Renal pelvis (tissue), 1 donor: ENCODE measurements at regions not wholly inside any gene's neighbourhood (a gene's known extent, or its start where the extent isn't known, plus 50 kb on each side); places are given as distances from the start of the nearest gene placed in this dataset.
"Not testable (repeated sequence)": the region's sequence is repeated elsewhere in the genome, so short reads cannot be mapped to it uniquely, and the experiment has no call there.

Source experiments
- DNase-seq: peaks from one replicate; pipeline ENCODE4 v3.0.0-alpha.2; 2013

- not testable (repeated sequence) for DNase-seq
These were observed 502.8 kb downstream of the TFAP2B start for GRCh38 chr6:51321477-51321876.

GRCh38 chr6:51322505-51322904 is 503.8 kb downstream of the TFAP2B start:
- no peak for DNase-seq

GRCh38 chr6:51323056-51323455 is 504.4 kb downstream of the TFAP2B start:
- no peak for DNase-seq

- no peak for DNase-seq
These were observed 512.3 kb downstream of the TFAP2B start for GRCh38 chr6:51330971-51331370.

GRCh38 chr6:51335543-51335942 is 516.9 kb downstream of the TFAP2B start:
- no peak for DNase-seq

- DNase-seq = no peak
These were observed 517.5 kb downstream of the TFAP2B start for GRCh38 chr6:51336185-51336584.

GRCh38 chr6:51337277-51337676 is 518.6 kb downstream of the TFAP2B start:
- DNase-seq = no peak

- DNase-seq = no peak
These were observed 520.4 kb downstream of the TFAP2B start for GRCh38 chr6:51339108-51339507.

GRCh38 chr6:51339728-51340127 is 521.1 kb downstream of the TFAP2B start:
- DNase-seq = no peak

- DNase-seq = no peak
These were observed 523.7 kb downstream of the TFAP2B start for GRCh38 chr6:51342393-51342792.

- DNase-seq = no peak
These were observed 531.2 kb downstream of the TFAP2B start for GRCh38 chr6:51349857-51350256.

- DNase-seq = no peak
These were observed 531.7 kb downstream of the TFAP2B start for GRCh38 chr6:51350308-51350904.

- no peak for DNase-seq
These were observed 533.9 kb downstream of the TFAP2B start for GRCh38 chr6:51352506-51353029.

GRCh38 chr6:51360287-51360686 is 541.6 kb downstream of the TFAP2B start:
- DNase-seq = no peak

- DNase-seq = no peak
These were observed 546.9 kb downstream of the TFAP2B start for GRCh38 chr6:51365566-51365965.

GRCh38 chr6:51369485-51369884 is 550.8 kb downstream of the TFAP2B start:
- no peak for DNase-seq

GRCh38 chr6:51382847-51383246 is 564.2 kb downstream of the TFAP2B start:
- no peak for DNase-seq

GRCh38 chr6:51384736-51385135 is 566.1 kb downstream of the TFAP2B start:
- DNase-seq = no peak

GRCh38 chr6:51386347-51386836 is 567.7 kb downstream of the TFAP2B start:
- no peak for DNase-seq

- DNase-seq = no peak
These were observed 569.2 kb downstream of the TFAP2B start for GRCh38 chr6:51387907-51388306.

GRCh38 chr6:51394061-51394460 is 575.4 kb downstream of the TFAP2B start:
- no peak for DNase-seq

GRCh38 chr6:51396583-51396982 is 577.9 kb downstream of the TFAP2B start:
- no peak for DNase-seq

- DNase-seq = no peak
These were observed 579.5 kb downstream of the TFAP2B start for GRCh38 chr6:51398064-51398705.

- DNase-seq = no peak
These were observed 580.1 kb downstream of the TFAP2B start for GRCh38 chr6:51398793-51399192.
